ENCODE measurements at regions not wholly inside any gene's neighbourhood (a gene's known extent, or its start where the extent isn't known, plus 50 kb on each side); places are given as distances from the start of the nearest gene placed in this dataset.

DNA sequence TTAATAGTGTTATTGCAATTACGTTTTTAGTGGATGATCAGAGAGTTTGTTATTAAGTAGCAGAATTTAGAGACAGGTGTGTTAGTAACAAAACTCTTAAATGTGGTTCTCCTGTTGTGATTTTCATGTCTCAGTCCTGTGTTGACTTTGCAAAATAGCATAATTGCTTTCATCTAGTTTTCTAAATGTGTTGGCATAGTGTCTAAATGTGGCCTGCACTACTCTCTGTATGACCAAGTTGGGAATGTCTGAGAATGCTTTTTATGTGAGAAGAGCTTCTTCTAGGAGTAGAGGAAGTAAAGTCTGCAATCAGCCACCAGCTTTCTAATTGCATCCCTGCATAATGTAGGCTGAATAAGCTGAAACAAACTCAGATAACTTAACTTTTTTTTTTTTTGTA lies 158.6 kb upstream of the FAT1 start:
- H3K79me1 ChIP-seq (ENCODE audit: low read depth in 1 of 2, low read length in 2 of 2) = no peaks in the 10 kb centered on the region
- BruUV-seq (replicated peaks) = no TSS peak
- no peaks in the 10 kb centered on the region for H3K27me3 ChIP-seq (ENCODE audit: control insufficient read depth, insufficient read depth, low read length)
- no peak overlapping the region for H3K4ac ChIP-seq (ENCODE audit: low read depth, low read length)
- intact Hi-C loops (cut with micrococcal nuclease) = no loop called here
- no peak for ATAC-seq (ENCODE audit: low read depth)
- no peak overlapping the region for H2BK20ac ChIP-seq (ENCODE audit: low read depth, low read length)
- H3K18ac ChIP-seq (ENCODE audit: low read depth, low read length) = no peak overlapping the region
- no peak overlapping the region for H3K27ac ChIP-seq (ENCODE audit: insufficient read depth, low read length)
- no CpG with 5 or more reads among the region's 1 CpG for WGBS, 2 experiments (ENCODE audit: extremely low coverage in 2 of 2, insufficient read length in 1 of 2)
- H4K8ac ChIP-seq (ENCODE audit: low read depth in 2 of 2, low read length in 2 of 2) = no peak overlapping the region
- DNase-seq = no peak
- no peaks in the 10 kb centered on the region for H3K9me3 ChIP-seq (ENCODE audit: control insufficient read depth, insufficient read depth, low read length)
- no peak overlapping the region for H2AK5ac ChIP-seq (ENCODE audit: low read depth, low read length)
- no peak overlapping the region for H4K91ac ChIP-seq (ENCODE audit: insufficient read depth, low read depth, low read length)
- CTCF ChIA-PET = interaction anchor here (0.6 kb wide), 2 partner anchors 8 to 98 kb away, joined by 3 to 4 read pairs; no protein-coding TSS in a partner anchor
- no peak overlapping the region for H2BK15ac ChIP-seq (ENCODE audit: low read depth, low read length)
- no peak overlapping the region for H3K4me3 ChIP-seq (ENCODE audit: insufficient read depth, low read depth, low read length)
- dilution Hi-C loops (cut with HindIII; ENCODE audit: low sequenced_read_pairs, unreplicated experiment) = no loop called here
- TF ChIP-seq RFX5 (IDR thresholded peaks at IDR 0.05; ENCODE audit: low read depth, low read length) (no peak), FOS (IDR thresholded peaks at IDR 0.05; ENCODE audit: low read depth, low read length) (no peak), USF2 (IDR thresholded peaks at IDR 0.05; ENCODE audit: low read depth, low read length) (no peak), MXI1 (IDR thresholded peaks at IDR 0.05; ENCODE audit: borderline replicate concordance, low read depth, low read length) (no peak), CHD1 (IDR thresholded peaks at IDR 0.05; ENCODE audit: low read depth, low read length) (no peak)
- no peak overlapping the region for H3K14ac ChIP-seq (replicated peaks; ENCODE audit: low read depth, low read length)
- H4K20me1 ChIP-seq (ENCODE audit: insufficient read depth, low read length) = no peaks in the 10 kb centered on the region
- POLR2A ChIA-PET (ENCODE audit: unreplicated experiment) = interaction anchor here (0.6 kb wide), 1 partner anchor 153 kb away, joined by 5 read pairs; no protein-coding TSS in a partner anchor
- no peaks in the 10 kb centered on the region for H3K36me3 ChIP-seq (ENCODE audit: control insufficient read depth, insufficient read depth, low read length)
- H2AFZ ChIP-seq (replicated peaks; ENCODE audit: low read length, poor library complexity) = no peak overlapping the region
- H4K5ac ChIP-seq (ENCODE audit: low read depth, low read length) = no peak overlapping the region
- H3K4me1 ChIP-seq (ENCODE audit: control insufficient read depth, insufficient read depth, low read length) = peaks cover 4% of the 10 kb centered on the region
- H2AK9ac ChIP-seq (replicated peaks; ENCODE audit: low read depth, low read length, poor library complexity) = no peak overlapping the region
- H3K9ac ChIP-seq (ENCODE audit: low read depth, low read length) = no peak overlapping the region
- H3K23ac ChIP-seq (ENCODE audit: low read depth, low read length) = no peak overlapping the region
- no peak overlapping the region for H3K4me2 ChIP-seq (ENCODE audit: low read depth, low read length)
- in situ Hi-C loops (cut with MboI; ENCODE audit: low sequenced_read_pairs) = no loop called here
- H2BK5ac ChIP-seq (ENCODE audit: low read depth, low read length, poor library complexity, severe bottlenecking) = no peak overlapping the region
- no peaks in the 10 kb centered on the region for H3K9me1 ChIP-seq (ENCODE audit: insufficient read depth, low read length)
- H2BK120ac ChIP-seq (ENCODE audit: low read depth, low read length) = no peak overlapping the region
- no peak overlapping the region for H3K56ac ChIP-seq (ENCODE audit: extremely low read depth, insufficient read depth, low read length)
